KMS-11 (cell line): ENCODE measurements at regions not wholly inside any gene's neighbourhood (a gene's known extent, or its start where the extent isn't known, plus 50 kb on each side); places are given as distances from the start of the nearest gene placed in this dataset.

Source experiments
- H2AFZ ChIP-seq: fragments of 200-600 bp; sonication (generic); 2 replicates; pipeline ENCODE4 v1.6.1; 2016; ENCODE audit warnings: antibody characterized with exemption, mixed run types, low read depth
- H3K27ac ChIP-seq: fragments of 200-600 bp; sonication (generic); 2 replicates; pipeline ENCODE4 v1.6.1; 2016; ENCODE audit warnings: mild to moderate bottlenecking, mixed run types
- H3K27me3 ChIP-seq: fragments of 200-600 bp; sonication (generic); 2 replicates; pipeline ENCODE4 v1.6.1; 2017; ENCODE audit warnings: mild to moderate bottlenecking, low read depth, mixed run types, moderate library complexity; ENCODE audit not compliant: insufficient read depth
- H3K36me3 ChIP-seq: fragments of 200-600 bp; sonication (generic); 2 replicates; pipeline ENCODE4 v1.6.1; 2017; ENCODE audit warnings: mild to moderate bottlenecking, mixed run types; ENCODE audit not compliant: insufficient read depth
- H3K4me1 ChIP-seq: fragments of 200-600 bp; sonication (generic); 2 replicates; pipeline ENCODE4 v1.6.1; 2016; ENCODE audit warnings: mild to moderate bottlenecking, low read depth, mixed run types; ENCODE audit not compliant: poor library complexity, severe bottlenecking
- H3K4me2 ChIP-seq: fragments of 200-600 bp; sonication (generic); 2 replicates; pipeline ENCODE4 v1.7.0; 2016; ENCODE audit warnings: mild to moderate bottlenecking, mixed run types
- H3K4me3 ChIP-seq: fragments of 200-600 bp; sonication (generic); IDR thresholded peaks from 2 replicates; pipeline ENCODE4 v1.6.1; 2017; ENCODE audit warnings: low read depth, low read length, mixed read lengths; ENCODE audit not compliant: insufficient read depth
- H3K79me2 ChIP-seq: fragments of 200-600 bp; sonication (generic); 2 replicates; pipeline ENCODE4 v1.6.1; 2016; ENCODE audit warnings: low read depth, mixed run types; ENCODE audit not compliant: insufficient read depth
- H3K9ac ChIP-seq: fragments of 200-600 bp; sonication (generic); 2 replicates; pipeline ENCODE4 v1.6.1; 2016; ENCODE audit warnings: mild to moderate bottlenecking, mixed run types
- H4K20me1 ChIP-seq: fragments of 200-600 bp; sonication (generic); 2 replicates; pipeline ENCODE4 v1.6.1; 2016; ENCODE audit warnings: mild to moderate bottlenecking, mixed run types; ENCODE audit not compliant: insufficient read depth
- TF ChIP-seq, protein P1 (sequence below): fragments of 200-600 bp; sonication (generic); conservative IDR thresholded peaks from 2 replicates; pipeline ENCODE4 v1.6.1; 2017; ENCODE audit warnings: low read depth, mild to moderate bottlenecking, antibody characterized with exemption, low read length, moderate library complexity, mixed read lengths

DNA sequence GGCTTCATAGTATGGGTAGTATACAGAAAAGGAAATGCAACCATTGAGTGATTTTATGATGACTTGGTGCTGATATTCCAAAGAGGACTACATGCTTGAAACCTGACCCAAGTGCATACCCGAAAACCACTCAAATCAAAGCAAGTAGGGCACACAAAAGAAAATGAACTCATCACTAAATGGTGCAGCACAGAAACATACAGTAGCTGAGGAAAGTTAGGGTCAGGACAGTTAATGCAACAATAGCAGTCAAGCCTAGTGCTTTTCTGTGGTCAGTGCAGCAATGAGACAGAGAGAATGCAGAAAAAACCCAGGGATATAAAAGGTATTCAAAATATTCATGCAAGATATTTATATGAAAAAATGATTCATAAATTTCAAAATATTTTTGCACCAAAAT, 711.1 kb downstream of the EPHA7 start:
- H3K27ac ChIP-seq, result no peak overlapping the region
- H3K79me2 ChIP-seq, result no peaks in the 10 kb centered on the region
- no peaks in the 10 kb centered on the region for H4K20me1 ChIP-seq
- no peak overlapping the region for H3K4me2 ChIP-seq
- H3K27me3 ChIP-seq, result no peaks in the 10 kb centered on the region
- no peak overlapping the region for H2AFZ ChIP-seq
- no peak overlapping the region for H3K9ac ChIP-seq
- H3K36me3 ChIP-seq, result no peaks in the 10 kb centered on the region
- TF ChIP-seq, protein P1, sequence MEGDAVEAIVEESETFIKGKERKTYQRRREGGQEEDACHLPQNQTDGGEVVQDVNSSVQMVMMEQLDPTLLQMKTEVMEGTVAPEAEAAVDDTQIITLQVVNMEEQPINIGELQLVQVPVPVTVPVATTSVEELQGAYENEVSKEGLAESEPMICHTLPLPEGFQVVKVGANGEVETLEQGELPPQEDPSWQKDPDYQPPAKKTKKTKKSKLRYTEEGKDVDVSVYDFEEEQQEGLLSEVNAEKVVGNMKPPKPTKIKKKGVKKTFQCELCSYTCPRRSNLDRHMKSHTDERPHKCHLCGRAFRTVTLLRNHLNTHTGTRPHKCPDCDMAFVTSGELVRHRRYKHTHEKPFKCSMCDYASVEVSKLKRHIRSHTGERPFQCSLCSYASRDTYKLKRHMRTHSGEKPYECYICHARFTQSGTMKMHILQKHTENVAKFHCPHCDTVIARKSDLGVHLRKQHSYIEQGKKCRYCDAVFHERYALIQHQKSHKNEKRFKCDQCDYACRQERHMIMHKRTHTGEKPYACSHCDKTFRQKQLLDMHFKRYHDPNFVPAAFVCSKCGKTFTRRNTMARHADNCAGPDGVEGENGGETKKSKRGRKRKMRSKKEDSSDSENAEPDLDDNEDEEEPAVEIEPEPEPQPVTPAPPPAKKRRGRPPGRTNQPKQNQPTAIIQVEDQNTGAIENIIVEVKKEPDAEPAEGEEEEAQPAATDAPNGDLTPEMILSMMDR, result no peak
- no peak overlapping the region for H3K4me3 ChIP-seq
- peaks cover 18% of the 10 kb centered on the region for H3K4me1 ChIP-seq

DNA sequence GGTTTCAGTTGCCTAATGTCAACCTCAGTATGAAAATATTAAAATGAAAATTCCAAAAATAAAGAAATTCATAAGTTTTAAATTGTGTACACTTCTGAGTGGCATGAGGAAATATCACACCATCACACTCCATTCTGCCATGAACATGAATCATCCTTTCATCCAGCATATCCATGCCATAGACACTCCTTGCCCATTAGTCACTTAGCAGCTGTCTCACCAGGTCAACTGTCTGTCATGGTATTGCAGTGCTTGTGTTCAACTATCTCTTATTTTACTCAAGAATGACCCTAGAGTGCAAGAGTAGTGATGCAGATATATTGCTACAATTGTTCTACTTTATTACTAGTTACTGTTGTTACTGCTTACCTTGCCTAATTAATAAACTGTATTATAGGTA, 712.4 kb downstream of the EPHA7 start:
- no peak overlapping the region for H2AFZ ChIP-seq
- H3K36me3 ChIP-seq, result no peaks in the 10 kb centered on the region
- H3K27ac ChIP-seq, result no peak overlapping the region
- H3K4me2 ChIP-seq, result no peak overlapping the region
- TF ChIP-seq, protein P1, result no peak
- H3K4me1 ChIP-seq, result peaks cover 18% of the 10 kb centered on the region
- H3K4me3 ChIP-seq, result no peak overlapping the region
- no peaks in the 10 kb centered on the region for H3K79me2 ChIP-seq
- no peaks in the 10 kb centered on the region for H4K20me1 ChIP-seq
- no peaks in the 10 kb centered on the region for H3K27me3 ChIP-seq
- H3K9ac ChIP-seq, result no peak overlapping the region

DNA sequence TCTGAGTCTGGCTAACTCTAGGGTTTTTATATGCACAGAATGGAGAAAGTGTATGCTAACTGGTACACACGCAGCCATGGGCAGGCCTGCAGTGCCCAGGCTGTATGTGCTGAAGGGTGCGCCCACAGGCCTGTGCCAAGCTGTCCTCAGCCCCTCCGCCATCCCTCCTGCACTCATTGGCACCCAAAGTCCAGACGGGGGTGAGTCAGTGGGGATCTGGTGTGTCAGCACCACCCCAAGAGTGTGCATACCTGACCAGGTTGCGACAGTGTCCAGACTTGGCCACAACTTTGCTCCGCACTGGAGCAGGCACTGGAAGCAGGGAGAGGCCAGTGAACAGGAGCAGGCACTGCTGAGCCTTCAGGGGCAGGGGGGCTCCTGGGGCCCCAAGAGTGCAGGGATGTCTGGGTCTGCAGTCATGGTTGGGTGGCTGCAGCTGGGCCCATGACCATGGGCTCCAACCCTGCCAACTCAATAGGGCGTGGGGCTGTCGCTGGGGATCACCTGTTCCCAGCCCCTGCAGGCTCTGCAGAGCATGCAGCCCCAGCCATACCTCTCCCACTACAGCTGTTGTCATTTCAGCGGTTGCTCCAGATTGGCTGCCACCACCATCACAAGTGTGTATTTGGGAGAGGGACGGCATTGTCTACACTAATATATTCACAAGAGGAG, 717.8 kb downstream of the EPHA7 start:
- H3K9ac ChIP-seq, result no peak overlapping the region
- H3K4me1 ChIP-seq, result no peaks in the 10 kb centered on the region
- TF ChIP-seq, protein P1, result no peak
- no peak overlapping the region for H3K4me2 ChIP-seq
- no peaks in the 10 kb centered on the region for H4K20me1 ChIP-seq
- H2AFZ ChIP-seq, result no peak overlapping the region
- no peak overlapping the region for H3K4me3 ChIP-seq
- no peak overlapping the region for H3K27ac ChIP-seq
- no peaks in the 10 kb centered on the region for H3K27me3 ChIP-seq
- no peaks in the 10 kb centered on the region for H3K79me2 ChIP-seq
- H3K36me3 ChIP-seq, result no peaks in the 10 kb centered on the region

GRCh38 chr6:92700411-92700810, 718.9 kb downstream of the EPHA7 start:
- no peaks in the 10 kb centered on the region for H3K4me1 ChIP-seq
- no peak overlapping the region for H3K9ac ChIP-seq
- no peak overlapping the region for H3K4me2 ChIP-seq
- no peaks in the 10 kb centered on the region for H4K20me1 ChIP-seq
- TF ChIP-seq, protein P1, result no peak
- H3K27ac ChIP-seq, result no peak overlapping the region
- no peak overlapping the region for H3K4me3 ChIP-seq
- H3K27me3 ChIP-seq, result no peaks in the 10 kb centered on the region
- H2AFZ ChIP-seq, result no peak overlapping the region
- no peaks in the 10 kb centered on the region for H3K79me2 ChIP-seq
- no peaks in the 10 kb centered on the region for H3K36me3 ChIP-seq
